Loucy (cell line): ENCODE measurements at regions not wholly inside any gene's neighbourhood (a gene's known extent, or its start where the extent isn't known, plus 50 kb on each side); places are given as distances from the start of the nearest gene placed in this dataset.

Experiments
- H2AFZ ChIP-seq: fragments of 200-600 bp; sonication (generic); 2 replicates; pipeline ENCODE4 v1.6.0; 2016; ENCODE audit warnings: antibody characterized with exemption, mild to moderate bottlenecking, low read length, moderate library complexity
- H3F3A ChIP-seq: fragments of 200-600 bp; 2 replicates; pipeline ENCODE4 v1.6.0; 2016; ENCODE audit warnings: antibody characterized with exemption, low read depth, mild to moderate bottlenecking
- H3K27me3 ChIP-seq: fragments of 200-600 bp; sonication (generic); 2 replicates; pipeline ENCODE4 v1.6.1; 2014; ENCODE audit warnings: low read length, mild to moderate bottlenecking; ENCODE audit not compliant: insufficient read depth, poor library complexity, severe bottlenecking
- H3K36me3 ChIP-seq: fragments of 200-600 bp; sonication (generic); 2 replicates; pipeline ENCODE4 v1.6.1; 2016; ENCODE audit warnings: low read length; ENCODE audit not compliant: insufficient read depth
- H3K4me1 ChIP-seq: fragments of 200-600 bp; sonication (generic); 2 replicates; pipeline ENCODE4 v1.5.1; 2014; ENCODE audit warnings: low read length, mild to moderate bottlenecking; ENCODE audit not compliant: insufficient read depth, poor library complexity, severe bottlenecking
- H3K4me2 ChIP-seq: fragments of 200-600 bp; sonication (generic); 2 replicates; pipeline ENCODE4 v1.6.0; 2014; ENCODE audit warnings: antibody characterized with exemption, low read length, low read depth, mild to moderate bottlenecking; ENCODE audit not compliant: poor library complexity, severe bottlenecking
- H3K4me3 ChIP-seq: fragments of 200-600 bp; sonication (generic); 2 replicates; pipeline ENCODE4 v1.5.1; 2014; ENCODE audit warnings: low read length, mild to moderate bottlenecking, mixed read lengths; ENCODE audit not compliant: poor library complexity, severe bottlenecking
- H3K79me2 ChIP-seq: fragments of 200-600 bp; sonication (generic); 2 replicates; pipeline ENCODE4 v1.6.1; 2014; ENCODE audit warnings: low read length; ENCODE audit not compliant: insufficient read depth
- H3K9ac ChIP-seq: fragments of 200-600 bp; sonication (generic); 2 replicates; pipeline ENCODE4 v1.6.0; 2014; ENCODE audit warnings: mild to moderate bottlenecking, low read depth, low read length, moderate library complexity; ENCODE audit not compliant: poor library complexity, severe bottlenecking
- H3K9me2 ChIP-seq: fragments of 200-600 bp; sonication (generic); replicated peaks from 2 replicates; pipeline ENCODE4 v1.6.1; 2016; ENCODE audit warnings: low read depth, low read length, mixed read lengths
- H3K9me3 ChIP-seq: fragments of 200-600 bp; sonication (generic); 2 replicates; pipeline ENCODE4 v1.6.1; 2014; ENCODE audit warnings: mild to moderate bottlenecking, antibody characterized with exemption, low read length, low read depth; ENCODE audit not compliant: insufficient read depth
- H4K20me1 ChIP-seq: fragments of 200-600 bp; sonication (generic); 2 replicates; pipeline ENCODE4 v1.6.0; 2014; ENCODE audit warnings: antibody characterized with exemption, low read length, mild to moderate bottlenecking; ENCODE audit not compliant: insufficient read depth, poor library complexity, severe bottlenecking
- EZH2phosphoT487 ChIP-seq: fragments of 200-600 bp; IDR thresholded peaks from 2 replicates; pipeline ENCODE4 v1.6.1; 2018; ENCODE audit warnings: antibody characterized with exemption, mild to moderate bottlenecking, moderate library complexity, borderline replicate concordance
- TF ChIP-seq, protein P1 (sequence below): fragments of 200-600 bp; sonication (generic); conservative IDR thresholded peaks from 2 replicates; pipeline ENCODE4 v1.5.1; 2014; ENCODE audit warnings: mild to moderate bottlenecking, antibody characterized with exemption, low read length

DNA sequence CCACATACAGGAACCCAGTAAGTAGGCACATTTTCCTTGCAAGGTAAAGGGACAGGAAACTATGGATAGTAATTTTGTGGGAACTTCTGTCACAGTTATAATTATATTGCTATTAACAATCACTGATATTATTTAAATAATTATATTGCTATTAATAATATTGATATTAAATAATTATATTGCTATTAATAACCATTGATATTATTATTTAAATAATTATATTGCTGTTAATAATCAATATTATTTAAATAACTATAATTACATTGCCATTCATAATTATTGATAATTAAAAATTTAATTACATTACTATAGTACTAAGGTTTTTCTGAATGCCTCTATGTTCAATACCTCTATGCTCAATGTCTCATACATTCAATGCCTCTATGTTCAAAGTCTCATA, 385.6 kb upstream of the SGCD start:
- no peak for TF ChIP-seq EZH2phosphoT487
- TF ChIP-seq, protein P1, sequence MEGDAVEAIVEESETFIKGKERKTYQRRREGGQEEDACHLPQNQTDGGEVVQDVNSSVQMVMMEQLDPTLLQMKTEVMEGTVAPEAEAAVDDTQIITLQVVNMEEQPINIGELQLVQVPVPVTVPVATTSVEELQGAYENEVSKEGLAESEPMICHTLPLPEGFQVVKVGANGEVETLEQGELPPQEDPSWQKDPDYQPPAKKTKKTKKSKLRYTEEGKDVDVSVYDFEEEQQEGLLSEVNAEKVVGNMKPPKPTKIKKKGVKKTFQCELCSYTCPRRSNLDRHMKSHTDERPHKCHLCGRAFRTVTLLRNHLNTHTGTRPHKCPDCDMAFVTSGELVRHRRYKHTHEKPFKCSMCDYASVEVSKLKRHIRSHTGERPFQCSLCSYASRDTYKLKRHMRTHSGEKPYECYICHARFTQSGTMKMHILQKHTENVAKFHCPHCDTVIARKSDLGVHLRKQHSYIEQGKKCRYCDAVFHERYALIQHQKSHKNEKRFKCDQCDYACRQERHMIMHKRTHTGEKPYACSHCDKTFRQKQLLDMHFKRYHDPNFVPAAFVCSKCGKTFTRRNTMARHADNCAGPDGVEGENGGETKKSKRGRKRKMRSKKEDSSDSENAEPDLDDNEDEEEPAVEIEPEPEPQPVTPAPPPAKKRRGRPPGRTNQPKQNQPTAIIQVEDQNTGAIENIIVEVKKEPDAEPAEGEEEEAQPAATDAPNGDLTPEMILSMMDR = no peak
- Histone ChIP-seq H3K4me1 (no peaks in the 10 kb centered on the region), H3K9me3 (no peaks in the 10 kb centered on the region), H3K9ac (no peak overlapping the region), H3K4me2 (no peak overlapping the region), H3K79me2 (no peaks in the 10 kb centered on the region), H3F3A (no peaks in the 10 kb centered on the region), H3K36me3 (no peaks in the 10 kb centered on the region), H3K9me2 (no peaks in the 10 kb centered on the region), H4K20me1 (no peaks in the 10 kb centered on the region), H3K4me3 (no peak overlapping the region), H3K27me3 (no peaks in the 10 kb centered on the region), H2AFZ (no peak overlapping the region)

DNA sequence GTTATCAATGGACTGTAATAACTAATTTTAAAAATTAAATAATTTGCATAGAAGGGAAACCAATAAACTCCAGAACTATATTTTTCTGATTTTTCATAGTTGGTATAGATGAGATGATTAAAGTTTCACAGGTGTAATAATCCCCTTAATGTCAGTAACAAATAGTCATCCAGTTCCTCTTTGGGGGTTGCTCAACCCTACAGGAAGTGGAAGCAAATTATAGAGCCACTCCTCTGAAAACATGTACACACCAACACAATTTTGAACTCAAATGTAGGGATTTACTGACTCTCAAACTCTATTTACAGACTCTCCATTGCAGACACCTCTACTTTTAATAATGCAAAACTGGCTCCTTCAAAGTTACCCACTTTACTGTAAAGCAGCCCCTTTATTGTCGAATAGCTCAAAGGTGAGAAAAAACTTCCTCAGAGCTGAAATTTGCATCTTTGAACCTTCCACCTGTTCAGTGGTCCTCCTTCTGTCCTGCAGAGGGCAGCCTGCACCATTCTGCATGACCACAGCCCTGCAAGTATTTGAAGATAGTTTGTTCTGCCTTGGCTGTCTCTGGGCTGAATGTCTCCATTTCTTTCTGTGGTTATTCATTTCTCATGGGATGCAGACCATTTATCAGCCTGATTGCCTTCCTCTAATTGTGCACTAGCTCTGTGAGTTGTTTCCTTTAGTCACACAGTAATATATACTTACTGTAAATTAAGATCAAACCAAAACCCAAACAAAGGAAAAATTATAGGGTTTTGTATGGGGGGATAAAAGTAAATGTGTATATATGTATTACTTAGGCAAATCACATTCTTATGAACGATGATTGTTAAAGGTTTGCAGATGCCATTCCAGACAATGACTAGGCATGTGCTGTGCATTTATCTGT, 383.2 kb upstream of the SGCD start:
- Histone ChIP-seq H4K20me1 (no peaks in the 10 kb centered on the region), H3K27me3 (no peaks in the 10 kb centered on the region), H3K4me1 (no peaks in the 10 kb centered on the region), H3K9me3 (no peaks in the 10 kb centered on the region), H3K9ac (no peak overlapping the region), H2AFZ (peak overlapping the region; percentile 60; the same call in 1 of the 2 replicates), H3K9me2 (no peaks in the 10 kb centered on the region), H3K79me2 (no peaks in the 10 kb centered on the region), H3K36me3 (no peaks in the 10 kb centered on the region), H3K4me3 (no peak overlapping the region), H3K4me2 (no peak overlapping the region), H3F3A (no peaks in the 10 kb centered on the region)
- TF ChIP-seq EZH2phosphoT487 = no peak
- TF ChIP-seq, protein P1 = peak; percentile 73

DNA sequence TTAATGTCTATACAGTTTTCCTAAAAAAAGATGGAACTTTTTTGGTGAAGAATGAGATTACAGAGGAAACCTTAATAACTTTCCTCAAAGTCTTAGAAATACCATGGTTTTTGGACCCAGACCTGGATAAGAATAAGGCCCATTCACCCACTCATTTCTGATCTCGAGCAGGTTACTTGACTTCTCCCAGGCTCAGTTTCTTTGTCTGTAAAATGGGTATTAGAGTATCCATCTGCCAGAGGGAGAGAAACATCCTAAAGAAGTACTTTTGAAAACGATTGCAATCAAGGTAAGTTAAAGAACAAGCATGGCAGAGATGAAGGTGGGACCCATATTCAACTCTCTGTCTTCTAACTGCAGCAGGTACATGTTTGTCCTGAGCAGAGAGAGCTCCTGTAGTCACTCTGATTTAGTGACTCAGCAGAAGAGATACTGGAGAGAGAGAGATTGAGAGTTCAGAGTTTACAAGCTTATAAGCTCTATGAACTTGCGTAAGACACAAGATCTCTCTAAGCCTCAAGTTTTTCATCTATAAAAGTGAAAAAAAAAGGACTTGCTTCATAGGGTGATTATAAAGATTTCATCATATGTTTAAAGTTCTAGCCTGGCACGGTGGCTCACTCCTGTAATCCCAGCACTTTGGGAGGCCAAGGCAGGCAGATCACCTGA, 379.4 kb upstream of the SGCD start:
- H3K79me2 ChIP-seq = no peaks in the 10 kb centered on the region
- H3K36me3 ChIP-seq = no peaks in the 10 kb centered on the region
- TF ChIP-seq, protein P1 = no peak
- H2AFZ ChIP-seq = no peak overlapping the region
- H4K20me1 ChIP-seq = no peaks in the 10 kb centered on the region
- H3K27me3 ChIP-seq = no peaks in the 10 kb centered on the region
- H3F3A ChIP-seq = no peaks in the 10 kb centered on the region
- no peaks in the 10 kb centered on the region for H3K4me1 ChIP-seq
- H3K9me2 ChIP-seq = no peaks in the 10 kb centered on the region
- H3K4me2 ChIP-seq = no peak overlapping the region
- H3K9ac ChIP-seq = no peak overlapping the region
- H3K9me3 ChIP-seq = no peaks in the 10 kb centered on the region
- no peak overlapping the region for H3K4me3 ChIP-seq
